GM19025 (cell line): ENCODE measurements at regions not wholly inside any gene's neighbourhood (a gene's known extent, or its start where the extent isn't known, plus 50 kb on each side); places are given as distances from the start of the nearest gene placed in this dataset.
"Not testable (repeated sequence)": the region's sequence is repeated elsewhere in the genome, so short reads cannot be mapped to it uniquely, and the experiment has no call there.

Experiments
- ATAC-seq: cut with Tn5 transposase; IDR thresholded peaks from one replicate; pipeline ENCODE4 v1.9.1; 2021; ENCODE audit warnings: mild to moderate bottlenecking, low read depth, moderate library complexity; ENCODE audit not compliant: unreplicated experiment

DNA sequence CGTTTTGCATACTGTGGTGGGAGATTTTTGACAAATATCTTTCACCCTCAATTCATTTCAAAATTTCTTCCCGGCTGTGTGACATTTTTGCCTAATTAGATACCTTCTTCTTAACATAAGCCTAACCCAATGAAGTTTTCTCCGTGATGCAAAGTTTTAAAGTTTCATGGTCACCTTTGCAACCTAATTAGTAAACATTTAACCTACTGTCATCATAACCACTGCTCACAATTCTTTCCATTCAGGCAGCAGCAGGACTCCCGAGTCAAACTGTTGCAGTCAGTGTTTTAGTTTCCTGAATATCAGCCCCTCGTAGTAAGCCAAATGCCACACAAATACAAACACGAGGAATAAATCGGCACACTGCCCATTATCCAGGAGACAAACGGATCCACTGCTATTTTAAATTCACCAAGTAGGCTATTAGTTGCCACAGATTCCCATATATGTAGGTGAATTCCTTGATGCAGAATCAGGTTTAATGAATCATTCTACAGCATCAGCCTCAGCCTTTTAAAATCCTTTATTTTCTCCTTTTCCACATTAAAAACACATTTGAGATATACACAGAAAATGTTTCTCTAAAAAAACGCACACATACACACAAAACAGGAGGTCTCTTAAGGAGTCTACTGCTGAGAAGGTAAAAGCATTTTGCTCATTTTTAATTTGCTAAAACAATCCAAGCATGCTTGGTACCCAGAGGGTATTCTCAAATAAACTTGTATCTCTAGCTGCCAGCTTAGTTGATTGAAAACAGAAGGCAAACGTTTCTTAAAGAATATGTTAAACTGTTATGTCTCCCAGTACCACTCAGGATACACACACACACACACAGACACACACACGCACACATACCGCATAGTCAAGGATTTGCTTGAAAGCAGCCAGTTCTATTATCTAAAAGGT lies 106.5 kb upstream of the KCTD1 start:
- ATAC-seq: no peak

DNA sequence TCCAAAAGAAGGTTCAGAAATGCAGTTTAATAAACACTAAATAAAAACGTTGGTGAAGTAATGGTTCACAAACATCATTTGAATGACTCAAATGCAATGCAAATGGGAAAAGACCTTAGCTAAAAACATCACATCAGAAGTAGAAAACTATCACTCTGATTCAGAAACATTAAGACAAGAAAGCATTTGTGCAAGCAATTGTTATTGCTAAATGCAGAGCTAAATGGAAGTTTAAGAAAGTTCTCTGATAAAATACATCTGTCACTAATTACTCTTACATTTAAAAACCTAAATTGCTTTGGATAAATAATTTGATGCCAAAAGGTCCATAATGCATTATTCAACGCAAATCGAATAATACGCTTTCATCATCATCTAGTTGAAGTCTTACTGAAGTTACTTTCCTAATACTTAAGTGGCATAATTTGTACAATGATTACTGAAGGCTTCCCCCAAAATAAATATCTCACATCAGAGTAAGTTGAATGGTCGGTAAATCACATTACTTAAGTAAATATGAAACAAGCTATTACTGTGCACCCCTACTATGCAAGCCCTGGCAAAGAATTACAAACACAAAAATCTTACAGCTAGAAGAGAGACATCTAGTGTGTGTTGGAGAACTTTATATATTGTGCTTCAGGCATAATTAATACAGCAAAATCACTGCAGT lies 105.7 kb upstream of the KCTD1 start:
- no peak for ATAC-seq

DNA sequence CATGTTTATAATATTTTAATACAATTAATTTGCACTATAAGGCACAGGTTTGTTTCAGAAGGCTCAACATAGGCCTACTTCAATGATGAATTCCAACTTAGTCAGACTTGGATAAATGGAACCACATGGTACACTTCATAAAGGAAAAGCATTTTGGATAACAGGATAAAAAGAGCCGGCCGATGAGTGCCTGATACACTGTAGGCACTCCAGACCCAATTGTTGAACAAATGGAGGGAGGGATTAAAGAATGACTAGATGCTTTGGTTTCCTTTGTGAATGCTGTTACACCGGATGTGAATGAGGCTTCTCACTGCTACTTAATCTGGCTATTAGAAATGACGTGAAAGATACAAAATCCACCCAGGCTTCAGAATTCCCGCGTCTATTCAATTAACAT lies 104.1 kb upstream of the KCTD1 start:
- ATAC-seq: no peak

DNA sequence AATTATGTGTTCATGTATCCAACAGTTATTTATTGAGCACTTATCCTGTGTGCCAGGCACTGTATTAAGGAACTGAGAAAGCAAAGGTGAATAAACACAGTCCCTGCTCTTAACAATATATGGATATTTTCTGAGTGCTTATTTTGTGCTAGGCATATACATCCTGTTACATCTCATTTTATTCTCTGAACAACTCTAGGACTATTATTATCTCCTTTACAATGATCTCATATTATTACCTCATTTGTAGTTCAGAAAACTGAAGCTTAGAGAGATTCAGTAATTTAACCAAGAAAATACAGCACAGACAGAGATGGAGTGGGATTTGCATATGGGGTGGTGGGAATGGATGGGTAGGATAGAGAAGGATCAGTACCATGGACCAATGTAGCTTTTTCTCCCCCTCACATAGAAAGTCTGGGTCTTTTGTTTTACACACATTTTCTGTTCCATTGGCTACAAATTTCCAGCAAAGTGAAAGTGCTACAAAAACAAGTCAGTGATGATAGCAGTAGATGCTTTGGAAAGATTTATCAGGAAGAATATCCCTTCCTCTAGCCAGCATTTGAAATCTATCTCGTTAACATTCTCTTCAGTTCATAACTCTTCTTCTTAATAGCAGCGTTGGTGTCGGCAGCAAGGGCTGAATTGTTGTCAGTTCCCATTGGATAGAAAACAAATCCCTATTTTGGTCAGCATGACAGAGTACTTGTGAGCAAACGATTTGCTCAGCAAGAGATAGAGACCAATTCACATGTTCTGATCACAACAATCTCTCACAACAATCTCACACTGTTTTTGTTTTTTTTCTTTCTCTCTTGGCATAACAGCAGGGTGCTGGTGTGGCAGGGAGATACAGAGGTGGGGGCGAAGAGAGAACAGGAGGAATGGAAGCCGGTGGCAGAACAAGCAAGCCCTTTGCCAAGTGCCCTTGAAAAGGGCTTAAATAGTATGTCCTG lies 102.2 kb upstream of the KCTD1 start:
- no peak for ATAC-seq

DNA sequence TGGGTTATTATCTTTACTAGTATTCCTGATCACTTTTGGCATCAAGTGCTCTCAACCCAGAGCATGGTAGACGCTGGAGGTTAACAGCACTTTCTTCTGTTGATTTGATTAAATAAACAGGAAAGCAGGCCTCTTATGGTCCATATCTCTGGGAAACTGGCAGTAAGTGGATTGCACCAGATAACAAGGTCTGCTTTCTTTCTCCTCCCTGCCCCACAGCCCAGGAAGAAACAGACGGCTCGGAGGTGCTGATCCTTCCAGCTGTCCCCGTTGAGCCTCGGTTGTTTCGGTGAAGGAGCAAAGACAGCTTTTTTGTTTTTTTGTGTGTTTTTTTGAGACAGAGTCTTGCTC lies 100.8 kb upstream of the KCTD1 start:
- no peak for ATAC-seq

DNA sequence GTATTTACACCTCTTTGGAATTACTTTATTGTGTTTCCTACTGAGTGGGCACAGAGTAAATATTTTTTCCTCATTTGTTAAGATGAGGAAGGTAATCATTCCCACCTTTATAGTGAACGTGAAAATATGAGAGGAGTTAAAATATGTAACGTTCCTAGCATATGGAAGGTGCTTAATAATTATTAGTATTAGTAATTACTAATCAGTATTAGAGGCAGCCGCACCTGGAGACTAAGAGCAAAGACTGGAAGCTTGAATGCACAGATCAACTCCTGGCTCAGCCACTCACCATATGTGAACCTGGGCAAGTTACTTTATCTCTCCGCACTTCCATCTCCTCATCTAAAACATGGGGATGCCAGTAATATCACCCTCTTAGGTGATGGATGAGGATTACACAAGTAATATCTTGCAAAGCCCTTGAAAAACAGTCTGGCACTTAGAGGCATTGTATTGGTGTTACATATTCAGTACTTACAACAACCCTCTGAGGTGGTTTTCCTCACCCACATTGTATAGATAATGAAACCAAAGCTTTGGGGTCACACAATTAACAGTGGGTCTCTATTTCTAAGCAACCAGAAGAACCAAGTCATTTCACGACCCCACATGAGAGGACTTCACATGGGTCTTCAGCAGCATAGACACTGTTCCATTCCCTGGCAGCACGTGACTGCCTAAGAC lies 100.3 kb upstream of the KCTD1 start:
- ATAC-seq: no peak

DNA sequence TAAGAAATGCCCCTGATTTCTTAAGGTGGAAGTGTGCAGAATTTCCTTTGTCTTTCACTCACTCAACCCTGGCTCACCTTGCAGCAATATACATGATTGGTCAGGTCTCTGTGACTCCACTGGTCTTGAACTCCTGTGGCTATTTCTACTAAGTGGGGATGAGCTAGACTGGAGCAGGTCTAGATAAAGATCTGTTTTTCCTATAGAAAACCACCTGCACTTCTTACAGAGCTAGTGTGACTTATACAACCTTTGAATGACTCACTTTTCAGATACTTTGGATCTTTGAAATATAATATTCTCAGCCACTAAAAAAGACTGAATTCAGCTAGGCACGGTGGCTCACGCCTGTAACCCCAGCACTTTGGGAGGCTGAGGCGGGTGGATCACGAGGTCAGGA lies 98.5 kb upstream of the KCTD1 start:
- no peak for ATAC-seq

DNA sequence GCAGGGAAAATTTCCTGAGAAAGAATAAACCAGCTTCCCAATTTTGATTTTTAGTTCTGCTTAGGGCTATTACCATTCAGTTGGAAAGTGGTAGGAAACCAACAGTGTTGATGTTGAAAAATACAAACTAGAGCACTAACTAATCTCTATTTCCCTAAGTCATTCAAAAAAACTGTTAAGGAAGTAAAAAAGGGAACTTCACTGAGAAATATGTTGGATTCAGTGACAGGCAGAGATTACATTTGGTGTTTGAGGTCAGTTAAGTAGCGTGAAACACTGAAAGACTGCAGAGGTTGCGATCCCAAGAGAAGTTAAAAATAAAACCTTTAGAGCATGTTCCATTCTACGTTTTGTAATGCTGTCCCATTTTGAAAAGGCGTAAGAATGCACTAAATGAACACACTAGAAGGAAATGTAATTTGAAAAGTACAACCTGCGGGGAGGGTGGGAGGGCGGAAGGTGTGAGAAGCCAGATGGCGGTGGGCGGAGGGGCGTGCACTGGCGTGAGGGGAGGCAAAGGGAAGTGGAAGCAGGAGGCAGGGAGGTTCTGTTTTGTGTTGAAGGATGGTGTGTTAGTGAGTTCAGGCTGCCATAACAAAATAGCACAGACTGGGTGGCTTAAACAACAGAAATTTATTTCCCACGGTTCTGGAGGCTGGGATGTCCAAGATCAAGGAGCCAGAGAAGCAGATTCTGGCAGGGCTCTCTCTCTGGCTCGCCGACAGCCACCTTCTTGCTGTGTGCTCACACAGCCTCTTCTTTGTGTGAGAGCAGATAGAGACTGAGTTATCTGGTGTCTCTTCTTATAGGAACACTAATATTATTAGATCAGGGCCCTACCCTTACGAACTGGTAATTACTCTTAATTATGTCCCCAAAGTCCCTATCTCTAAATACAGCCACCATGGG lies 94.3 kb upstream of the KCTD1 start:
- ATAC-seq: no peak

DNA sequence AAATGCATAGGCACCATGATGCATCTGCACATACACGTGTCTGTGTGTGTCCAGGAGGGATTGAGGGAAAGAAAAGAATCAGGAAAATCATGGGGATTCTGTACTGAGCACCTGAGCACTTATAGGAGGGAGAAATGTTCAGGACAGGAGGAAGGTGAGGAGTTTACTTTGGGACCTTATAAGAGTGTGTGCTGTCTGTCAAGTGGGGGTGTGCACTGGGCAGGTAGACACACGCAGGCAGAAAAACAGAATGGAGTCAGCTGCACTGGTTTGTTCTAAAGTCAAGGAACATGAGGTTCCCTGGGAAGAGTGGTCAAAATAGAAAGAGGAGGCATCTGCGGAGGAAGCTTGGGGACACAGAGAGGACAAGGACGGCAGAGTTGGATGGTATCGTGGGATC lies 92.2 kb upstream of the KCTD1 start:
- no peak for ATAC-seq

DNA sequence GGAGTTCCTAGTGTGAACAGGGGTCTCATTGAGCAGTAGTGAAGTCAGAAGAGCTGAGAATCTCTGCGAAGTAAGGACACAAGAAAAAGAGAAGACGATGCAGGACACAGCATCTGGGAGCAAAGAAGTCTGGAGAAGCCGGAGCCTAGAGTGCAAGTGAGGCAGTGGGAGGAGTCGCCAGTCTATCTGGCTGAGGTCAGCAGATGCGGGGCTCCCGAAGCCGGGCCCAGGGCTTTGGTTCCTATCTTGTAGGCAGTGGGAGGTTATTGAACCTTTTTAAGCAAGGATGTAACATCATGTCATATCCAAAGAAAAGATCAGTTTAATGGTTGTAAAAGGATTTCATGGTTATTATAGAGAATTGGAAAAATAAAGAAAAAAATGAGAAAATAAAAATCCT lies 90.8 kb upstream of the KCTD1 start:
- ATAC-seq: no peak

DNA sequence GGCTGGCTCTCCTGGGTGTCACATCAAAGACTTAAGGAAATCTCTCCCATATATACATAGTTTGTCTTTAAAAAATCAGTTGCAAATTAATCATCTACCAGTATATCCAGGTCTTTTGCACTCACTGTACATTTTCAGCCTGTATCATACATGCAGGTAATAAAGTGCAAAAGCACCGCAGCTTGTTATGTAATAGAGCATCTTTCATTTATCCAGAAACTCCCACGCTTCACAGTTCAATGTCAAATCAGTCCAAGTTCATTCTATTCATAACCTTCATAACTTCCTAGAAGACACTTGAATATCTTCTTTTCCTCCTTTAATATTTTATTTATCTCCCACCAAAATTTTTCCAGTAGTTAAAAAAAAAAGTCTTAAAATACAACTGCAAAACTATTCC lies 89.6 kb upstream of the KCTD1 start:
- ATAC-seq: no peak

DNA sequence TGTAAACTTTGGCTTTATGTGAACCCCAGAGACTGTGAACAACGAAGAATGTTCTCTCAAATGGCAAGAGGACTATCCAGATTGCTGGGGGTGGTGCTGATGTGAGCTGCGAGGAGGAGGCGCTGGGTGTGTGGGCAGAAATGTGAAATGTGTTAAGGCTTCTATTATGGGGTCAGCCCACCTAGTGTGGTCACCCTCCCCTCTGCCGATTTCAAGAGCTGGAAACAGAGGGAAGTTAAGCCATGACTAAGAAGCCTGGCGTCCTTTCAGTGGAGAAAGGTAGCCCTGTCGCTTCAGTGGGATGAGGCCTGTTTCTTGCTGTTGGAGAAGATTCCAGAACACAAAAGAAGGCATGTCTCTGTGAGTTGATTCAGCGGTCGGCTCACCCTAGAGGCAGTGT lies 89.0 kb upstream of the KCTD1 start:
- ATAC-seq: no peak

DNA sequence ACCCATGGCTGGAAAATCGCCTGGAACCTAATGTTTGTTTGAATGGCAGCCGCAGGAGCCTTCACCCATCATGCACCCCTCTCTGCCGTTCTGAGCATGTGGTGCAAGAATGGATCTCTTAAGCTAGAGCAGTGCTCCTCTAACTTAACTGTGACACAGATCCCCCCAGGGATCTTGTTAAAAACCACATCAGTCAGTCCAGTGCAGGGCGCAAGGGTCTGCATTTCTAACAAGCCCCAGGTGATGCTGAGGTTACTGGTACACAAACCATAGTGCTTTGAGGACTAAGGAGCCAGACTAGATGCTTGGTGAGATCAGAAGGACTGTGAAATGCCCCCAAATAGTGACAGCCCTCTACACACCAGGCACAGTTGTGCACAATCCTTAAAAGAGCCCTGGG lies 87.1 kb upstream of the KCTD1 start:
- ATAC-seq: no peak

DNA sequence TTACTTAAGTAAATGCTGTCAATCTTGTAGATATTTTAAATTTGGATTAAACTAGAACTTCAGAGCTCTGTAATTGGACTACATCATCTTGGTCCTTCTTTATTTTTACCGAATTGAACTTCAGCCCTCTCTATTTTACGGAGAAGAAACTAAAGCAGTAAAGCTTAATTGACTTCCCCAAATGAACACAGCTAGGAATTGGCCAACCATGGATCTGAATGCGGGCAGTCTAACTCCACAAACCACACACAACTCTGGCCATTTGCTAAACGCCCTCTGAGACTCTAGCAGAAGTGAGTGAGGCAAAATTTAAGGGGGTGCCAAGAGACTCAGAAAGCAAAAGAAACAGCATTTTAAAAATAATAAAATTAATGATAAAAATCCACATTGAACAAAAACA lies 86.3 kb upstream of the KCTD1 start:
- no peak for ATAC-seq

DNA sequence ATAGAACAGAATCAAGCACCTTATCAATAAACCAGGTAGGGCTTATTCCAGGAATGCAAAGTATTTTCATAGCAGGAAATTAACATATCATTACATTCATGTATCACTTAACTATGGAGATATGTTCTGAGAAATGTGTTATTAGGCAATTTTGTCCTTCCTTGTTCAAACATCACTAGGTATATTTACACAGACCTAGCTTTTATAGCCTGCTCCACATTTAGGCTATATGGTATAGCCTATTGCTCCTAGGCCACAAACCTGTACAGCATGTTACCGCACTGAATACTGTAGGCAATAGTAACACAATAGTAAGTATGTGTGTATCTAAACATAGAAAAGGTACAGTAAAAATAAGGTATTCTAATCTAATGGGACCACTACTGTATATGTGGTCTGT lies 82.8 kb upstream of the KCTD1 start:
- ATAC-seq: no peak

DNA sequence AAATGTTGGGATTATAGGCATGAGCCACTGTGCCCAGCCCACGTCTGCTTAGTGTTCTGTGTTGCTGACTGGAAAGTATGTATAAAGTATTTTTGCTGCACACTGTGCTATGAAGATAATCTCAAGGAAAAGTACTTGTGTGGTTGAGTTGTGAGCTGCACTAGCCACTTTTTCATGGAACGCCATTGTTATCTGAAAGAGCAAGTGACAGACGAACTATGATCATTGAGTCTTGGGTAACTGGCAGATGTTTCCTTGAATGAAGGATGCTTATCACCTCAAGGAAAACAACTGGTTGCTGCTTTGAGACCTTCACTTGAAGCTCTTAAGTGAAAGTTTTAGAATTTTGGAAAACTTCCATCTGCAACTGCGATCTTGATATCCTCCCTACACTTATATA lies 82.2 kb upstream of the KCTD1 start:
- no peak for ATAC-seq

DNA sequence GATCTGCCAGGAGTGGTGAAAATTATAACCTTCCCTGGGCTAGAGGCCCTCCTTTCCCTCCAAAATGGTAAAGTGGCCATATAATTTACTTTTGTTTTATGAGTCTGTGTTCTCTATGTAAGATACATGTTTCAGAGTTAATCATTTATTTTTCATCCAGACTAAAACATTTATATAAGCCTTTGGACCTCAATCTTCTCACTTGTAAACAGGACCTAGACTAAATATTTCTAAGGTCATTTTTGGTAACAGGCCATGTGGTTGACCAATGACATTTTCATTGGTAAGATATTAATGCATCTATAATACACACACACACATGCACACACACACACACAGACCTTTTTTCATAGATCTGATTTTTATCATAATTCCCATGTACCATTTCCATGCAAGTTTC lies 79.7 kb upstream of the KCTD1 start:
- no peak for ATAC-seq

DNA sequence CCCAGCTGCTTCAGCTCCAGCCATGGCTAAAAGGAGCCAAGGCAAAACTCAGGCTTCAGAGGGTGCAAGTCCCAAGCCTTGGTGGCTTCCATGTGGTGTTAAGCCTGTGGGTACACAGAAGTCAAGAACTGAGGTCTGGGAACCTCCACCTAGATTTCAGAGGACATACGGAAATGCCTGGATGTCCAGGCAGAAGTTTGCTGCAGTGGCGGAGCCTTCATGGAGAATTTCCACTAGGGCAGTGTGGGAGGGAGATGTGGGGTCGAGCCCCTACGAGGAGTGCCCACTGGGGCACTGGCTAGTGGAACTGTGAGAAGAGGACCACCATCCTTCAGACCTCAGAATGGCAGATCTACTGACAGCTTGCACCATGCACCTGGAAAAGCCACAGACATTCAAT lies 76.1 kb upstream of the KCTD1 start:
- no peak for ATAC-seq

DNA sequence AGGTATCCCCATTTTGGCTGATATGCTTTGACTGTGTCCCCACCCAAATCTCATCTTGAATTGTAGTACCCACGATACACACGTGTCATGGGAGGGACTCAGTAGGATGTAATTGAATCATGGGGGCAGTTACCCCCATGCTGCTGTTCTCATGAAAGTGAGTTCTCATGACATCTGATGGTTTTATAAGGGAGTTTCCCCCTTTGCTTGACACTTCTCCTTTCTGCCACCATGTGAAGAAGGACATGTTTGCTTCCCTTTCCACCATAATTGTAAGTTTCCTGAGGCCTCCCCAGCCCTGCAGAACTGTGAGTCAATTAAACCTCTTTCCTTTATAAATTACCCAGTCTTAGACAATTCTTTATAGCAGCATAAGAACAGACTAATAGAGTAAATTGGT lies 75.0 kb upstream of the KCTD1 start:
- ATAC-seq: not testable (repeated sequence)
